Osteoblast (primary cell): ENCODE measurements at regions not wholly inside any gene's neighbourhood (a gene's known extent, or its start where the extent isn't known, plus 50 kb on each side); places are given as distances from the start of the nearest gene placed in this dataset.
"Not testable (repeated sequence)": the region's sequence is repeated elsewhere in the genome, so short reads cannot be mapped to it uniquely, and the experiment has no call there.

ENCODE experiments used
- DNase-seq: peaks from one replicate; pipeline ENCODE4 v3.0.0; 2011; ENCODE audit warnings: low spot score, mixed read lengths; ENCODE audit not compliant: insufficient read length; ENCODE audit errors: missing footprints
- H2AFZ ChIP-seq: 2 replicates; pipeline ENCODE4 v1.6.0; 2011; ENCODE audit warnings: mild to moderate bottlenecking, low read length
- H3K27ac ChIP-seq: 2 replicates; pipeline ENCODE4 v1.5.1; 2011; ENCODE audit warnings: mild to moderate bottlenecking, low read depth, low read length, moderate library complexity
- H3K27me3 ChIP-seq: 2 replicates; pipeline ENCODE4 v1.6.0; 2012; ENCODE audit warnings: mild to moderate bottlenecking, control low read depth, inconsistent platforms, low read length, moderate library complexity; ENCODE audit not compliant: insufficient read depth
- H3K36me3 ChIP-seq: 2 replicates; pipeline ENCODE4 v1.5.1; 2011; ENCODE audit warnings: mild to moderate bottlenecking, low read length, control low read depth, moderate library complexity; ENCODE audit not compliant: insufficient read depth
- H3K4me1 ChIP-seq: 2 replicates; pipeline ENCODE4 v1.5.1; 2011; ENCODE audit warnings: mild to moderate bottlenecking, low read length, control low read depth, moderate library complexity; ENCODE audit not compliant: insufficient read depth
- H3K4me2 ChIP-seq: 2 replicates; pipeline ENCODE4 v1.6.0; 2011; ENCODE audit warnings: mild to moderate bottlenecking, low read length; ENCODE audit not compliant: insufficient read depth
- H3K4me3 ChIP-seq: fragments of 200-600 bp; sonication (generic); 3 replicates; pipeline ENCODE4 v1.5.1; 2012; ENCODE audit warnings: mild to moderate bottlenecking, low read length, inconsistent platforms; ENCODE audit not compliant: insufficient read depth
- H3K79me2 ChIP-seq: 2 replicates; pipeline ENCODE4 v1.6.0; 2012; ENCODE audit warnings: mild to moderate bottlenecking, low read length, control low read depth, inconsistent platforms; ENCODE audit not compliant: insufficient read depth
- H3K9me3 ChIP-seq: 2 replicates; pipeline ENCODE4 v1.5.1; 2011; ENCODE audit warnings: low read depth, low read length, control low read depth
- H4K20me1 ChIP-seq: 2 replicates; pipeline ENCODE4 v1.6.0; 2012; ENCODE audit warnings: mild to moderate bottlenecking, low read length, control low read depth; ENCODE audit not compliant: insufficient read depth
- TF ChIP-seq, protein P1 (sequence below): IDR thresholded peaks from 2 replicates; pipeline ENCODE4 v1.5.1; 2011; ENCODE audit warnings: mild to moderate bottlenecking, low read depth, low read length, moderate library complexity; ENCODE audit errors: extremely low read depth

DNA sequence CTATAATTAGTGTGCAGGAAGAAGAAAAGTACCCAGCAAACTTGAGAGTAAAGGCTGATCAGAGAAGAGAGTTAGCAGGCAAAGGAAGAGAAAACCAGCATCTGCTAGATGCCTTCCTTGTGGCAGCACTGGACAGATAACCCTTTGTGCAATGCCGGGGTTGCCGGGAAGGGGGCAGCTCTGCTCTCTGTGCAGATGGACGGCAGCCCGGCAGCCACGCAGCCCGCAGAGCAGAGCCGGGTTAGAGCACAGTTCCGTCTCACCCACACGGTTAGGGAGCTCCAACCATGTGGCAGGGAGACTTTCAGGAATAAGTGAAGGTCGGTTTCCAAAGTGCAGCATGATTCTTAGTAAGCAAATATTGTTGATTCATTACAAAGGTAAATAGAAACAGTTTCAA, 80.0 kb upstream of the RPS6KA2 start:
- Histone ChIP-seq H3K4me1 (peaks cover 3% of the 10 kb centered on the region), H3K9me3 (peaks cover 2% of the 10 kb centered on the region), H3K4me2 (peak overlapping the region; percentile 48), H3K36me3 (no peaks in the 10 kb centered on the region), H4K20me1 (no peaks in the 10 kb centered on the region), H2AFZ (peak overlapping the region; percentile 74), H3K79me2 (no peaks in the 10 kb centered on the region), H3K4me3 (no peak overlapping the region), H3K27me3 (peaks cover 21% of the 10 kb centered on the region), H3K27ac (no peak overlapping the region)
- peak; percentile 59 for DNase-seq
- TF ChIP-seq, protein P1, sequence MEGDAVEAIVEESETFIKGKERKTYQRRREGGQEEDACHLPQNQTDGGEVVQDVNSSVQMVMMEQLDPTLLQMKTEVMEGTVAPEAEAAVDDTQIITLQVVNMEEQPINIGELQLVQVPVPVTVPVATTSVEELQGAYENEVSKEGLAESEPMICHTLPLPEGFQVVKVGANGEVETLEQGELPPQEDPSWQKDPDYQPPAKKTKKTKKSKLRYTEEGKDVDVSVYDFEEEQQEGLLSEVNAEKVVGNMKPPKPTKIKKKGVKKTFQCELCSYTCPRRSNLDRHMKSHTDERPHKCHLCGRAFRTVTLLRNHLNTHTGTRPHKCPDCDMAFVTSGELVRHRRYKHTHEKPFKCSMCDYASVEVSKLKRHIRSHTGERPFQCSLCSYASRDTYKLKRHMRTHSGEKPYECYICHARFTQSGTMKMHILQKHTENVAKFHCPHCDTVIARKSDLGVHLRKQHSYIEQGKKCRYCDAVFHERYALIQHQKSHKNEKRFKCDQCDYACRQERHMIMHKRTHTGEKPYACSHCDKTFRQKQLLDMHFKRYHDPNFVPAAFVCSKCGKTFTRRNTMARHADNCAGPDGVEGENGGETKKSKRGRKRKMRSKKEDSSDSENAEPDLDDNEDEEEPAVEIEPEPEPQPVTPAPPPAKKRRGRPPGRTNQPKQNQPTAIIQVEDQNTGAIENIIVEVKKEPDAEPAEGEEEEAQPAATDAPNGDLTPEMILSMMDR: peak; percentile 52

DNA sequence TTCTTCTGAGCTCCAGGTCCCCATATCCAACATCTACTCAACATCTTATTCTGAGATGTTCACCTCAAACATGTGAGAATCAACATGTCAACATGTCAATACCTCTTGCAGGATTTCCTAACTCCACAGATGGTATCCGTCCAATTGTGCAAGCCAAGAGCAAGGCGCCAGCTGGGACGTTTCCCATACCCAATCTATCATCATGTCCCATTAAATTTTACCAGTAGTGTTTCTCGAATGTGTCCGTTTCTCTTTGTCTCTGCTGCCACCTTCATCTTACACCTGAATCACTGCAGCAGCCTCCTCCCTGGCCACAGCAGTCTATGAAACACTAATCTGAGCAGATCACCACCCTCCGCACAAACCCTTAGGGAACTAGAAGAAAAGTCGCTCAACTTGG, 78.0 kb upstream of the RPS6KA2 start:
- Histone ChIP-seq H3K27me3 (peaks cover 30% of the 10 kb centered on the region), H3K27ac (no peak overlapping the region), H3K79me2 (no peaks in the 10 kb centered on the region), H3K36me3 (no peaks in the 10 kb centered on the region), H3K4me3 (no peak overlapping the region), H3K9me3 (no peaks in the 10 kb centered on the region), H3K4me2 (no peak overlapping the region), H4K20me1 (no peaks in the 10 kb centered on the region), H2AFZ (no peak overlapping the region), H3K4me1 (no peaks in the 10 kb centered on the region)
- DNase-seq: no peak
- TF ChIP-seq, protein P1: no peak

DNA sequence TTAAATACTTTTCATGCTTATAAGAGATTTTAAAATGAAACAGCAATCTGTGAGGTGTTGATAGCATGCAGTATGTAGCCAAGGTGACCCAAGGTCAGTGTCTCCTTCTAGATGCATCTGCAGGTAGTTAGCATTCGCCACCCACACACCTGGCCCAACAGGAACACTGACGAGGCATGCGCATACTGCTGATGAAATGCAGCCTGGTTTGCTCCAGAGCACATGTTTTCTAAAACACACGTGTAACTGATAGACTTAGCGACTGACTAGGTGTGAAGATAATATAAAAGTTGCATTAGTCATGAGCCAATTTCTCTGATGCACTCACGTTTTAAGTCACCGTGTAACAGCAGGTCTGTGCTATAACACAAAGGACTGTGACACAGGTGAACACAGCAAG, 77.1 kb upstream of the RPS6KA2 start:
- Histone ChIP-seq H3K36me3 (no peaks in the 10 kb centered on the region), H3K27me3 (peaks cover 30% of the 10 kb centered on the region)
- TF ChIP-seq, protein P1: no peak

DNA sequence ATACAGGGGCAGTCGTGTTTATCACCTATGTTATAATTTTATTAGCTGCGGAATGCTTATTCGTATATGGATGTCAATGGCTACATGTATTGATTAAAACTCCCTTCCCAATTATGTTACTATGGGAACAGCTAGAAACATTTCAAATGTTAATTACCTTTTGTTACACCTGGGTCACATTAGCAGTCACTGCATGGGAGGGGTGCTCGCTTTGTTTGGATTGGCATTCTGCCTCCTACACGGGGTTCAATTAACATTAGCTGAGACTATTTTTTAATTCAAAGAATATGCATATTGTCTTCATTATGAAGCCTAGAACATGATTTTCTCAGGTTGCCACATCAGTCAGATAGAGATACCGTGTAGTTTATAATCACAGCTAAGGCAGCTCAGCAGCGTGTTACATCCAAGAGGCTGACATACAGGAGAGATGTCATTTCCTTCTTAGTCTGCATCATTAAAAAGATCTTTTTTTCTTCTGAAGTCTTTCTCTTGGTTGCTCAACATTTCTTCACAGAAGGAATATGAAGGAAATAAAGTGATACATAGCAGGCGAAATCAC, 76.2 kb upstream of the RPS6KA2 start:
- Histone ChIP-seq H2AFZ (no peak overlapping the region), H3K27ac (no peak overlapping the region), H3K79me2 (no peaks in the 10 kb centered on the region), H3K4me1 (no peaks in the 10 kb centered on the region), H3K36me3 (no peaks in the 10 kb centered on the region), H3K9me3 (no peaks in the 10 kb centered on the region), H3K4me2 (no peak overlapping the region), H3K4me3 (no peak overlapping the region), H3K27me3 (peaks cover 34% of the 10 kb centered on the region), H4K20me1 (no peaks in the 10 kb centered on the region)
- TF ChIP-seq, protein P1: no peak
- DNase-seq: no peak

More for the DNA sequence above, 77.1 kb upstream of the RPS6KA2 start:
- Histone ChIP-seq H2AFZ (no peak overlapping the region), H3K27ac (no peak overlapping the region), H3K79me2 (no peaks in the 10 kb centered on the region), H3K4me2 (no peak overlapping the region), H3K9me3 (no peaks in the 10 kb centered on the region), H3K4me1 (no peaks in the 10 kb centered on the region), H3K4me3 (no peak overlapping the region), H4K20me1 (no peaks in the 10 kb centered on the region)
- DNase-seq: no peak

DNA sequence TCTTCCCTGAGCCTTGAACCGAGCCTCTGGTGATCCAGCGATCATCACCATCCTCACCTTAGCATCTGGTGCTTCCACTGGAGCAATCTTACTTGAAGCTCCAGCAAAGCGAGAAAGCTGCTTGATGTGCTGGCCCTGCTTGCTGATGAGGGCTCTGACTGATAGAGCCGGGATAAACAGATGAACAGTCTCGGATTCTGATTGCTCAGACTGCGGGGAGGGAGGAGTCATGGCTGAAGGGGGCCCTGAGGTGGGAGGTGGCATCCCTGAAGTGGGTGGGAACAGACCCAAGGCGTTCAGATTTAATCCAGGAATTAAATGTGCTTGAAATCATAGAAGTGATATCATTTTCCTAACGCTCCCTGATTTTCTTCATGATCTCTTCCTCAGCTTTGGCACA, 74.4 kb upstream of the RPS6KA2 start:
- not testable (repeated sequence) for DNase-seq, H3K4me1 ChIP-seq, H3K9me3 ChIP-seq, H3K4me2 ChIP-seq, H3K36me3 ChIP-seq, H2AFZ ChIP-seq, H4K20me1 ChIP-seq, H3K4me3 ChIP-seq, H3K79me2 ChIP-seq, H3K27ac ChIP-seq
- H3K27me3 ChIP-seq: peaks cover 38% of the 10 kb centered on the region

DNA sequence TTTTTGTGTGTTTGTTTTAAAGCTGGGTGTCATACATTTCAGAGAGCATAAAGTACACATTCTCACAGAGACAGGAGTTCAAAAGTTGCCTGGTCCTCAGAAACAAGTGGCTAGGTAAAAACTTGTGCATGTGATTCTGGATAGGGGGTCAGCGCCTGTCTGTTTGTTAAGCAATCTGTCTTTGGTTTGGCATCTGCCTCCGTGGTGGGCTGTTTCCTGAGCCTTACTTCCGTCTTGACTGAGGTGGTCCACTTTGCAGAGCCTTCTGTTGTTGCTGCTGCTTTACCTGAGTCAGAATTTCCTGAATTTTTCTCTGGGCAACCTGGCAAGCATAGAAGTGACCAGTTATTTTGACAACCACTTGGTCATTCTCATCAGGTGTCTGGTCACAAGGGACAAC, 73.8 kb upstream of the RPS6KA2 start:
- H3K9me3 ChIP-seq, DNase-seq: not testable (repeated sequence)
- peaks cover 38% of the 10 kb centered on the region for H3K27me3 ChIP-seq

More for the DNA sequence above, 73.8 kb upstream of the RPS6KA2 start:
- H3K79me2 ChIP-seq, H3K4me2 ChIP-seq, H3K27ac ChIP-seq, H3K36me3 ChIP-seq, H3K4me1 ChIP-seq, H3K4me3 ChIP-seq, H4K20me1 ChIP-seq, H2AFZ ChIP-seq: not testable (repeated sequence)
